HepG2 (cell line): ENCODE measurements at regions not wholly inside any gene's neighbourhood (a gene's known extent, or its start where the extent isn't known, plus 50 kb on each side); places are given as distances from the start of the nearest gene placed in this dataset.

ENCODE experiments used
- ATAC-seq: fragments of 200-7000 bp; cut with Tn5 transposase; 3 replicates; pipeline ENCODE4 v1.9.1; 2020; ENCODE audit warnings: mild to moderate bottlenecking, moderate library complexity
- BruUV-seq: library from RNA; stranded (reverse); fragments of 400-500 nt; replicated peaks from 2 replicates; lab custom pipeline; 2021; lab: Mats Ljungman, UMichigan
- CTCF ChIA-PET: fragments of 300-600 bp; formaldehyde crosslinking; extraction: SDS; loops from one replicate; lab custom pipeline; 2021; ENCODE audit warnings: low total read pairs, inconsistent platforms, low intra/inter-chr PET ratio; lab: Yijun Ruan, JAX
- POLR2A ChIA-PET: fragments of 350-600 bp; sonication (Branson Sonifier 250); formaldehyde crosslinking; loops from one replicate; lab custom pipeline; 2020; ENCODE audit warnings: antibody characterized with exemption, inconsistent platforms; lab: Yijun Ruan, JAX
- DNase-seq: peaks from one replicate; pipeline ENCODE4 v3.0.0-alpha.2; 2015; ENCODE audit warnings: low spot score
- FAIRE-seq: peaks from 3 replicates; lab custom pipeline; 2011; peaks lifted over from hg19 to GRCh38; lab: Jason Lieb, UNC
- H2AFZ ChIP-seq: one replicate; pipeline ENCODE4 v1.6.1; 2011; ENCODE audit warnings: low read length, inconsistent platforms
- H3K27ac ChIP-seq: fragments of 300-600 bp; 3 replicates; pipeline ENCODE4 v1.8.0; 2011; ENCODE audit warnings: mixed run types, mild to moderate bottlenecking, mixed read lengths, low read length, inconsistent platforms; ENCODE audit not compliant: insufficient read depth; ENCODE audit errors: extremely low read length
- H3K27me3 ChIP-seq, 2 experiments: fragments of 200-600 bp in 1 of 2; 2 replicates in 1 of 2; 3 replicates in 1 of 2; pipeline versions ENCODE4 v1.6.0 to v1.8.0; 2011; ENCODE audit warnings: low read length in 2 of 2, mild to moderate bottlenecking in 2 of 2, moderate library complexity in 2 of 2, inconsistent platforms in 1 of 2; ENCODE audit not compliant: insufficient read depth in 2 of 2, control insufficient read depth in 1 of 2
- H3K36me3 ChIP-seq, 2 experiments: fragments of 200-600 bp in 1 of 2; replicated peaks in 1 of 2; 2 replicates in 1 of 2; 3 replicates in 1 of 2; pipeline versions ENCODE4 v1.5.1 to v1.8.0; 2011; ENCODE audit warnings: low read length in 2 of 2, inconsistent platforms in 1 of 2; ENCODE audit not compliant: insufficient read depth in 2 of 2, control insufficient read depth in 1 of 2
- H3K4me1 ChIP-seq: 2 replicates; pipeline ENCODE4 v1.5.1; 2012; ENCODE audit warnings: low read length, inconsistent platforms; ENCODE audit not compliant: insufficient read depth
- H3K4me2 ChIP-seq: 2 replicates; pipeline ENCODE4 v1.6.0; 2011; ENCODE audit warnings: low read depth, low read length, inconsistent platforms
- H3K4me3 ChIP-seq, 3 experiments: fragments of 200-600 bp in 1 of 3; sonication (generic), shearing (Covaris generic) in 1 of 3; replicated peaks in 1 of 3; 2 replicates each; pipeline ENCODE4 v1.5.1; 2011 to 2016; ENCODE audit warnings: low read length in 3 of 3, inconsistent platforms in 2 of 3, low read depth in 2 of 3, mild to moderate bottlenecking in 2 of 3, control low read depth in 1 of 3, mixed read lengths in 1 of 3; ENCODE audit not compliant: insufficient read depth in 1 of 3
- H3K79me2 ChIP-seq: one replicate; pipeline ENCODE4 v1.6.1; 2011; ENCODE audit warnings: low read length, inconsistent platforms; ENCODE audit not compliant: insufficient read depth
- H3K9ac ChIP-seq: 2 replicates; pipeline ENCODE4 v1.6.0; 2011; ENCODE audit warnings: mild to moderate bottlenecking, low read depth, low read length, inconsistent platforms; ENCODE audit not compliant: insufficient read depth
- H3K9me3 ChIP-seq: 2 replicates; pipeline ENCODE4 v1.5.1; 2012; ENCODE audit warnings: mild to moderate bottlenecking, low read length
- H4K20me1 ChIP-seq: 2 replicates; pipeline ENCODE4 v1.6.0; 2011; ENCODE audit warnings: inconsistent platforms, mild to moderate bottlenecking, low read length, moderate library complexity; ENCODE audit not compliant: insufficient read depth
- BHLHE40 ChIP-seq: IDR thresholded peaks from 2 replicates; pipeline ENCODE4 v1.6.1; 2011; ENCODE audit warnings: low read length, improper control_type of control experiment
- GFI1 ChIP-seq: sonication (generic); formaldehyde crosslinking; IDR thresholded peaks from 2 replicates; pipeline ENCODE4 v1.5.0; 2020; ENCODE audit warnings: missing genetic modification reagents, mild to moderate bottlenecking, borderline replicate concordance
- GLMP ChIP-seq: sonication (generic); formaldehyde crosslinking; IDR thresholded peaks from 2 replicates; pipeline ENCODE4 v1.9.0; 2021; ENCODE audit warnings: missing genetic modification reagents, mild to moderate bottlenecking, borderline replicate concordance
- GTF3A ChIP-seq: sonication (generic); formaldehyde crosslinking; conservative IDR thresholded peaks from 2 replicates; pipeline ENCODE4 v1.4.0; 2020; ENCODE audit warnings: mild to moderate bottlenecking, missing genetic modification reagents
- SMAD1 ChIP-seq: sonication (generic); formaldehyde crosslinking; IDR thresholded peaks from 2 replicates; pipeline ENCODE4 v1.4.0; 2020; ENCODE audit warnings: missing genetic modification reagents, low read depth, mild to moderate bottlenecking, borderline replicate concordance
- ZBTB1 ChIP-seq: sonication (generic); formaldehyde crosslinking; IDR thresholded peaks from 2 replicates; pipeline ENCODE4 v1.4.0; 2020; ENCODE audit warnings: missing genetic modification reagents, borderline replicate concordance
- ZBTB20 ChIP-seq: sonication (generic); formaldehyde crosslinking; IDR thresholded peaks from 2 replicates; pipeline ENCODE4 v1.8.1; 2023; ENCODE audit warnings: missing genetic modification reagents, low read depth, mild to moderate bottlenecking, borderline replicate concordance
- ZNF329 ChIP-seq: sonication (generic); formaldehyde crosslinking; IDR thresholded peaks from 2 replicates; pipeline ENCODE4 v1.9.0; 2021; ENCODE audit warnings: low read depth, mild to moderate bottlenecking, missing genetic modification reagents
- ZNF337 ChIP-seq: sonication (generic); formaldehyde crosslinking; IDR thresholded peaks from 2 replicates; pipeline ENCODE4 v1.5.1; 2020; ENCODE audit warnings: missing genetic modification reagents, low read depth, mild to moderate bottlenecking, borderline replicate concordance
- ZNF616 ChIP-seq: sonication (generic); formaldehyde crosslinking; IDR thresholded peaks from 2 replicates; pipeline ENCODE4 v1.5.0; 2020; ENCODE audit warnings: low read depth, mild to moderate bottlenecking, missing genetic modification reagents
- ZNF749 ChIP-seq: sonication (generic); formaldehyde crosslinking; IDR thresholded peaks from 2 replicates; pipeline ENCODE4 v1.8.0; 2022; ENCODE audit warnings: mild to moderate bottlenecking, missing genetic modification reagents, moderate library complexity, borderline replicate concordance
- WGBS: methylation state at CpG from one replicate; pipeline ENCODE4 v1.1.6; 2017; ENCODE audit warnings: low lambda C conversion rate; 5-methylcytosine and 5-hydroxymethylcytosine counted together
- in situ Hi-C: cut with HindIII; loops from 2 replicates; pipeline ENCODE4 v1.10.0; 2017; ENCODE audit warnings: low pct_unique_long_range_greater_than_20kb; ENCODE audit not compliant: extremely low pct_ligation_motif_present
- intact Hi-C: fragments of 100-400 bp; cut with micrococcal nuclease; formaldehyde crosslinking; loops from one replicate; pipeline ENCODE4 v1.10.0; 2022; ENCODE audit not compliant: unreplicated experiment
- TF ChIP-seq, protein P1 (sequence below): sonication (generic); formaldehyde crosslinking; IDR thresholded peaks from 2 replicates; pipeline ENCODE4 v1.5.1; 2020; ENCODE audit warnings: mild to moderate bottlenecking, missing genetic modification reagents, borderline replicate concordance

DNA sequence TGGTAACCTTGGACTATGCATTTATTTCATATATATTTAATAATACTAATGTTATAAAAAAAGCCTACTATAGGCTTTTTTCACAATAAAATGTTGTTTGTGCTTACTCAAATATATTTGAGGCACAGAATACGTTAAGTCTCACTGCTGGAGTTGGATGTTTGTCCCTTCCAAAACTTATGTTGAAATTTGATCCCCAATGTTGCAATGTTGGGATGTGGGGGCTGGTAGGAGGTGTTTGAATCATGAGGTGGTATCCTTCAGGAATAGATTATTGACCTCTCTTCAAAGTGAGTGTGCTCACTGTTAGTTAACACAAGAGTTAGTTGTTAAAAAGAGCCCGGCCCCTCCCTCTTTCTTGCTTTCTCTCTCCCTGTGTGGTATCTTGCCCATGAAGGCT lies 1295.9 kb downstream of the JRKL start:
- intact Hi-C loops: no loop called here
- 2% methylated on average over 2 of the region's 2 CpGs for WGBS
- no peaks in the 10 kb centered on the region for H3K79me2 ChIP-seq
- H3K27me3 ChIP-seq: no peaks in the 10 kb centered on the region
- no peak overlapping the region for H3K9ac ChIP-seq
- TF ChIP-seq ZBTB1 (CRISPR knock-in tag): no peak
- no peak for TF ChIP-seq ZNF337 (CRISPR knock-in tag)
- no peak for TF ChIP-seq ZNF329 (CRISPR knock-in tag)
- TF ChIP-seq ZNF749 (CRISPR knock-in tag): no peak
- TF ChIP-seq, all 625 proteins: peak for 0
- in situ Hi-C loops: no loop called here
- Histone ChIP-seq H3K4me2 (no peak overlapping the region), H3K27ac (no peak overlapping the region), H3K36me3 (no peaks in the 10 kb centered on the region), H3K4me3 (no peak overlapping the region), H2AFZ (no peak overlapping the region), H4K20me1 (no peaks in the 10 kb centered on the region), H3K9me3 (peaks cover 21% of the 10 kb centered on the region; the same call in 1 of the 2 replicates), H3K4me1 (no peaks in the 10 kb centered on the region)
- DNase-seq: no peak
- no peak for ATAC-seq
- CTCF ChIA-PET: no interaction called here
- FAIRE-seq: no peak
- POLR2A ChIA-PET: no interaction called here
- no TSS peak for BruUV-seq

DNA sequence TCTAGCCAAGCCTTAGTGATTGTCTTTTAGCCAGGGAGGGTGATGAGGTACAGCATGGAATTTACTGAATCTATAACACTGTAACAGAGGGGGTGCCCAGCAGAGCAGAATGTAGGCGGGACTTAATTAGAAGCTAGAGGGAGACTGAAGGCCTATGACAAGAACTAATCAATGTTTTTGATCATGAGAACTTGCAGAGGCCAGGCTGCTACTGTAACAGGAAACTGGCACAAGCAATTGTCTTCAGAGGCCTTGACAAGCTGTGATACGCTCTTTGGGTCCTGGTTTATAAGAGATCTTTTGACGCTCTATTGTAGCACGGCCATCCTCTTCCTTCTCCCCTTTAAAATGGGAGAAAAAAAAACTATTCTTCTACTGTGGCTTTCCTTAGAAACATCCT lies 1297.3 kb downstream of the JRKL start:
- Histone ChIP-seq H3K9ac (no peak overlapping the region), H2AFZ (no peak overlapping the region), H3K9me3 (peaks cover 21% of the 10 kb centered on the region; the same call in 1 of the 2 replicates), H3K4me1 (no peaks in the 10 kb centered on the region), H3K4me2 (no peak overlapping the region), H3K79me2 (no peaks in the 10 kb centered on the region), H3K27ac (no peak overlapping the region), H3K27me3 (no peaks in the 10 kb centered on the region), H4K20me1 (no peaks in the 10 kb centered on the region), H3K36me3 (no peaks in the 10 kb centered on the region), H3K4me3 (no peak overlapping the region)
- POLR2A ChIA-PET: no interaction called here
- intact Hi-C loops: no loop called here
- FAIRE-seq: no peak
- in situ Hi-C loops: no loop called here
- ATAC-seq: no peak
- BruUV-seq: no TSS peak
- WGBS: 68% methylated on average over 4 of the region's 4 CpGs
- CTCF ChIA-PET: no interaction called here
- DNase-seq: no peak
- TF ChIP-seq ZBTB20 (CRISPR knock-in tag) (no peak), ZNF616 (CRISPR knock-in tag) (no peak), GFI1 (CRISPR knock-in tag) (no peak), GLMP (CRISPR knock-in tag) (no peak), GTF3A (CRISPR knock-in tag) (no peak), SMAD1 (CRISPR knock-in tag) (no peak), BHLHE40 (no peak)
- TF ChIP-seq, protein P1, sequence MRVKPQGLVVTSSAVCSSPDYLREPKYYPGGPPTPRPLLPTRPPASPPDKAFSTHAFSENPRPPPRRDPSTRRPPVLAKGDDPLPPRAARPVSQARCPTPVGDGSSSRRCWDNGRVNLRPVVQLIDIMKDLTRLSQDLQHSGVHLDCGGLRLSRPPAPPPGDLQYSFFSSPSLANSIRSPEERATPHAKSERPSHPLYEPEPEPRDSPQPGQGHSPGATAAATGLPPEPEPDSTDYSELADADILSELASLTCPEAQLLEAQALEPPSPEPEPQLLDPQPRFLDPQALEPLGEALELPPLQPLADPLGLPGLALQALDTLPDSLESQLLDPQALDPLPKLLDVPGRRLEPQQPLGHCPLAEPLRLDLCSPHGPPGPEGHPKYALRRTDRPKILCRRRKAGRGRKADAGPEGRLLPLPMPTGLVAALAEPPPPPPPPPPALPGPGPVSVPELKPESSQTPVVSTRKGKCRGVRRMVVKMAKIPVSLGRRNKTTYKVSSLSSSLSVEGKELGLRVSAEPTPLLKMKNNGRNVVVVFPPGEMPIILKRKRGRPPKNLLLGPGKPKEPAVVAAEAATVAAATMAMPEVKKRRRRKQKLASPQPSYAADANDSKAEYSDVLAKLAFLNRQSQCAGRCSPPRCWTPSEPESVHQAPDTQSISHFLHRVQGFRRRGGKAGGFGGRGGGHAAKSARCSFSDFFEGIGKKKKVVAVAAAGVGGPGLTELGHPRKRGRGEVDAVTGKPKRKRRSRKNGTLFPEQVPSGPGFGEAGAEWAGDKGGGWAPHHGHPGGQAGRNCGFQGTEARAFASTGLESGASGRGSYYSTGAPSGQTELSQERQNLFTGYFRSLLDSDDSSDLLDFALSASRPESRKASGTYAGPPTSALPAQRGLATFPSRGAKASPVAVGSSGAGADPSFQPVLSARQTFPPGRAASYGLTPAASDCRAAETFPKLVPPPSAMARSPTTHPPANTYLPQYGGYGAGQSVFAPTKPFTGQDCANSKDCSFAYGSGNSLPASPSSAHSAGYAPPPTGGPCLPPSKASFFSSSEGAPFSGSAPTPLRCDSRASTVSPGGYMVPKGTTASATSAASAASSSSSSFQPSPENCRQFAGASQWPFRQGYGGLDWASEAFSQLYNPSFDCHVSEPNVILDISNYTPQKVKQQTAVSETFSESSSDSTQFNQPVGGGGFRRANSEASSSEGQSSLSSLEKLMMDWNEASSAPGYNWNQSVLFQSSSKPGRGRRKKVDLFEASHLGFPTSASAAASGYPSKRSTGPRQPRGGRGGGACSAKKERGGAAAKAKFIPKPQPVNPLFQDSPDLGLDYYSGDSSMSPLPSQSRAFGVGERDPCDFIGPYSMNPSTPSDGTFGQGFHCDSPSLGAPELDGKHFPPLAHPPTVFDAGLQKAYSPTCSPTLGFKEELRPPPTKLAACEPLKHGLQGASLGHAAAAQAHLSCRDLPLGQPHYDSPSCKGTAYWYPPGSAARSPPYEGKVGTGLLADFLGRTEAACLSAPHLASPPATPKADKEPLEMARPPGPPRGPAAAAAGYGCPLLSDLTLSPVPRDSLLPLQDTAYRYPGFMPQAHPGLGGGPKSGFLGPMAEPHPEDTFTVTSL (CRISPR knock-in tag): no peak
